Activated T-helper 2 cell treated with anti-CD3 and anti-CD28 coated beads, Interferon-gamma antibody, Interleukin-2, Interleukin-4, amounts not matched to agents 10 μg/mL and 5 μg/mL and 100 μg/mL, durations not matched to agents 14 hours and 24 hours and 36 hours (primary cell): ENCODE measurements at regions not wholly inside any gene's neighbourhood (a gene's known extent, or its start where the extent isn't known, plus 50 kb on each side); places are given as distances from the start of the nearest gene placed in this dataset.

Experiments used
- DNase-seq: peaks from one replicate; pipeline ENCODE4 v3.0.0; 2021; ENCODE audit warnings: low spot score
- H3K27ac Mint-ChIP-seq: one replicate; pipeline ENCODE4 v1.8.0; 2021; ENCODE audit warnings: mixed read lengths
- H3K27me3 Mint-ChIP-seq: one replicate; pipeline ENCODE4 v1.8.0; 2021; ENCODE audit warnings: low read depth, mixed read lengths
- H3K36me3 Mint-ChIP-seq: one replicate; pipeline ENCODE4 v1.8.0; 2021; ENCODE audit warnings: low read depth, mixed read lengths
- H3K4me1 Mint-ChIP-seq: one replicate; pipeline ENCODE4 v1.8.0; 2021; ENCODE audit warnings: low read depth, mixed read lengths
- H3K4me3 Mint-ChIP-seq: one replicate; pipeline ENCODE4 v1.8.0; 2021; ENCODE audit warnings: low read depth, mild to moderate bottlenecking, moderate library complexity, mixed read lengths
- H3K9me3 Mint-ChIP-seq: one replicate; pipeline ENCODE4 v1.8.0; 2021; ENCODE audit warnings: mixed read lengths
- intact Hi-C: fragments of 100-400 bp; cut with micrococcal nuclease; formaldehyde crosslinking; loops from one replicate; pipeline ENCODE4 v1.15.1; 2023

GRCh38 chr5:33224285-33224961 is 216.3 kb upstream of the TARS1 start:
- H3K4me3 Mint-ChIP-seq, result no peak overlapping the region
- no peaks in the 10 kb centered on the region for H3K4me1 Mint-ChIP-seq
- no peaks in the 10 kb centered on the region for H3K36me3 Mint-ChIP-seq

GRCh38 chr5:33227247-33227646 is 213.5 kb upstream of the TARS1 start:
- H3K27me3 Mint-ChIP-seq, result no peaks in the 10 kb centered on the region
- no peaks in the 10 kb centered on the region for H3K9me3 Mint-ChIP-seq
- no peaks in the 10 kb centered on the region for H3K4me1 Mint-ChIP-seq
- H3K27ac Mint-ChIP-seq, result no peak overlapping the region
- no peaks in the 10 kb centered on the region for H3K36me3 Mint-ChIP-seq
- DNase-seq, result no peak
- no peak overlapping the region for H3K4me3 Mint-ChIP-seq
- intact Hi-C loops, result no loop called here

More at GRCh38 chr5:33224285-33224961, 216.3 kb upstream of the TARS1 start:
- Mint-ChIP-seq H3K9me3 (no peaks in the 10 kb centered on the region), H3K27ac (no peak overlapping the region), H3K27me3 (no peaks in the 10 kb centered on the region)
- intact Hi-C loops, result no loop called here
- no peak for DNase-seq

GRCh38 chr5:33227746-33228145 is 213.0 kb upstream of the TARS1 start:
- intact Hi-C loops, result no loop called here
- DNase-seq, result no peak
- Mint-ChIP-seq H3K4me3 (no peak overlapping the region), H3K4me1 (no peaks in the 10 kb centered on the region), H3K9me3 (no peaks in the 10 kb centered on the region), H3K36me3 (no peaks in the 10 kb centered on the region), H3K27me3 (no peaks in the 10 kb centered on the region), H3K27ac (no peak overlapping the region)

GRCh38 chr5:33228149-33228548 is 212.6 kb upstream of the TARS1 start:
- Mint-ChIP-seq H3K9me3 (no peaks in the 10 kb centered on the region), H3K27me3 (no peaks in the 10 kb centered on the region), H3K27ac (no peak overlapping the region), H3K4me1 (no peaks in the 10 kb centered on the region), H3K4me3 (no peak overlapping the region), H3K36me3 (no peaks in the 10 kb centered on the region)
- no peak for DNase-seq
- intact Hi-C loops, result no loop called here

DNA sequence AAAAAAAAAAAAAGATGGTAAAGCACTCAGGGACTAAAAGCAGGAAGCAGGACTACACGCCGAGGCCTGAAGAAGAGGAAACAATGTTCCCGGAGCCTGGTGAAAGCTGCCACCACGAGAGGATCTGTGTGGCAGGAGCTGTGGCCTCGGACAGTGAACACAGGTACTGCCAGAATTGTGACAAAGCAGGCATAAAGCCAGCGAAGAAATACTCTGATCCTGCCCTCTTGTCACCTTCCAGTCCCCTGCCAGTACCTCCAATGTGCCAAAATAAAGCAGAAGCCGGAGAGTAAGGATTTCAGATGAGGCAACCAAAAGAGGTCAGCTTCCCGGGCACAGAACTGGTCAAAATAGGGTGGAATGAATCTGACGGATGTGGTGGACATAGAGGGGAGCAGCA is 211.5 kb upstream of the TARS1 start:
- no peaks in the 10 kb centered on the region for H3K4me1 Mint-ChIP-seq
- H3K9me3 Mint-ChIP-seq, result no peaks in the 10 kb centered on the region
- H3K27me3 Mint-ChIP-seq, result no peaks in the 10 kb centered on the region
- intact Hi-C loops, result no loop called here
- H3K36me3 Mint-ChIP-seq, result no peaks in the 10 kb centered on the region
- no peak for DNase-seq
- no peak overlapping the region for H3K4me3 Mint-ChIP-seq
- no peak overlapping the region for H3K27ac Mint-ChIP-seq

DNA sequence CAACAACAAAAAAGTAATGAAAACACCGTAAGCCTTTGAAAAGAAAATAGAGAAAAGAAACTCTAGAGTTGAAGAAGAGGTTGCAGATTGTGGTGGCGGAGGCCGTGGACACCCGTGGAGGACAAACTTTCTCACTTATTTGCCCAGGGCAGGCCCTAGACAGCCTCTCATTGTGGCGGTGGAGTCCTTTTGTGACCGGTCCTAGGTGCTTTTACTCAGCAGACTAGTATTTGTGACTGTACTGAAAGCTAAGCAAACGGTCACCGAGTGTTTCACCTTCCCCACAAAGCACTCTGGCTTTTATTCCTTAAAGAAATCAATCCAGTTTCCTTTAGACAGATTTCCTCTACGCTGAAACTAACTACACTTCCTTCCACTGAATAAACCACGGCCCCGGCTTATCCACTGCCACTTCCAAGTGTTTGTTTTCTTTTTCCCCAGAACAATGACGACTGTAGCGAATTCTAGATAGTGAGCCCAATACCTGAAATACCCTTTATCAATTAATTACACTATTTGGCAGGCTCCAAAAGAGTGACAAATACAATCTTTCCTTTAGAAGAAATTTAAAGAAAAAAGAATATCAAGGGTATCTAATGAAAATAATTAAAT is 210.2 kb upstream of the TARS1 start:
- Mint-ChIP-seq H3K36me3 (no peaks in the 10 kb centered on the region), H3K4me3 (no peak overlapping the region), H3K27me3 (no peaks in the 10 kb centered on the region), H3K9me3 (no peaks in the 10 kb centered on the region), H3K27ac (no peak overlapping the region), H3K4me1 (peaks cover 4% of the 10 kb centered on the region)
- no peak for DNase-seq
- intact Hi-C loops, result no loop called here

GRCh38 chr5:33231214-33231710 is 209.5 kb upstream of the TARS1 start:
- no peaks in the 10 kb centered on the region for H3K36me3 Mint-ChIP-seq

GRCh38 chr5:33231935-33232334 is 208.8 kb upstream of the TARS1 start:
- peaks cover 15% of the 10 kb centered on the region for H3K4me1 Mint-ChIP-seq
- intact Hi-C loops, result no loop called here

More at GRCh38 chr5:33231214-33231710, 209.5 kb upstream of the TARS1 start:
- no peak overlapping the region for H3K27ac Mint-ChIP-seq
- intact Hi-C loops, result no loop called here
- no peaks in the 10 kb centered on the region for H3K9me3 Mint-ChIP-seq
- H3K27me3 Mint-ChIP-seq, result no peaks in the 10 kb centered on the region
- H3K4me1 Mint-ChIP-seq, result peaks cover 10% of the 10 kb centered on the region
- DNase-seq, result no peak
- H3K4me3 Mint-ChIP-seq, result no peak overlapping the region

GRCh38 chr5:33232731-33233505 is 207.8 kb upstream of the TARS1 start:
- Mint-ChIP-seq H3K4me1 (peaks cover 20% of the 10 kb centered on the region), H3K27ac (no peak overlapping the region), H3K9me3 (no peaks in the 10 kb centered on the region), H3K36me3 (no peaks in the 10 kb centered on the region), H3K27me3 (no peaks in the 10 kb centered on the region), H3K4me3 (no peak overlapping the region)
- intact Hi-C loops, result no loop called here
- DNase-seq, result no peak

More at GRCh38 chr5:33231935-33232334, 208.8 kb upstream of the TARS1 start:
- Mint-ChIP-seq H3K36me3 (no peaks in the 10 kb centered on the region), H3K4me3 (no peak overlapping the region), H3K27ac (no peak overlapping the region), H3K27me3 (no peaks in the 10 kb centered on the region), H3K9me3 (no peaks in the 10 kb centered on the region)
- DNase-seq, result no peak

GRCh38 chr5:33235304-33235703 is 205.5 kb upstream of the TARS1 start:
- no peaks in the 10 kb centered on the region for H3K36me3 Mint-ChIP-seq
- no peak overlapping the region for H3K4me3 Mint-ChIP-seq
- no peak overlapping the region for H3K27ac Mint-ChIP-seq
- intact Hi-C loops, result no loop called here
- peaks cover 20% of the 10 kb centered on the region for H3K4me1 Mint-ChIP-seq
- no peaks in the 10 kb centered on the region for H3K9me3 Mint-ChIP-seq
- H3K27me3 Mint-ChIP-seq, result no peaks in the 10 kb centered on the region
- DNase-seq, result no peak

GRCh38 chr5:33235824-33236223 is 204.9 kb upstream of the TARS1 start:
- no peak overlapping the region for H3K4me3 Mint-ChIP-seq

GRCh38 chr5:33237471-33237870 is 203.3 kb upstream of the TARS1 start:
- Mint-ChIP-seq H3K27ac (no peak overlapping the region), H3K4me3 (no peak overlapping the region), H3K27me3 (no peaks in the 10 kb centered on the region), H3K36me3 (no peaks in the 10 kb centered on the region), H3K4me1 (peaks cover 29% of the 10 kb centered on the region), H3K9me3 (no peaks in the 10 kb centered on the region)
- DNase-seq, result no peak
- intact Hi-C loops, result no loop called here

More at GRCh38 chr5:33235824-33236223, 204.9 kb upstream of the TARS1 start:
- Mint-ChIP-seq H3K36me3 (no peaks in the 10 kb centered on the region), H3K9me3 (no peaks in the 10 kb centered on the region), H3K27me3 (no peaks in the 10 kb centered on the region), H3K27ac (no peak overlapping the region), H3K4me1 (peaks cover 20% of the 10 kb centered on the region)
- DNase-seq, result no peak
- intact Hi-C loops, result no loop called here
